ENCODE measurements at regions not wholly inside any gene's neighbourhood (a gene's known extent, or its start where the extent isn't known, plus 50 kb on each side); places are given as distances from the start of the nearest gene placed in this dataset.
"Not testable (repeated sequence)": the region's sequence is repeated elsewhere in the genome, so short reads cannot be mapped to it uniquely, and the experiment has no call there.

DNA sequence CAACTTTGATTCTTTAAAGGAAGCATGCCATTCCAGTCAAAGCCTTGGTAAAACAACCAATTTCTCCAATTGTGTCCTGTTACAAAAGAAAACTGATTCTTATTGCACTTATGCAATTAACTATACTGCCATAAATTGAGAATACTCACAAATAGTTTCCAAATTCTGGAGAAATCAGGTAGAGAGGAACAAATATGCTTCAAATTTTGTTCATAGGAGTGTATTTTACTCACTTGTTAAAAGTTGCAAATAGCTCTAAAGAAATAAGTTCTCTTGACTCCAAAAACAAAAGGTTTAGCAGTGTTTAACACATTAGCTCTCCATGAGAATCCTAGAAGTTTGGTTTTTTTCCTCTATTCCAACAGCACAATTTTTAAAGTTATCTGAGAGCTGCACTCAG, 176.1 kb upstream of the SMAD3 start:
- FAIRE-seq; H3K9ac ChIP-seq (ENCODE audit: insufficient read depth in 1 of 2, low read depth in 2 of 2, low read length in 2 of 2); in situ Hi-C loops (cut with MboI); H3K27ac ChIP-seq (ENCODE audit: extremely low read depth, low read depth, low read length); H3K9me3 ChIP-seq (replicated peaks; ENCODE audit: control insufficient read depth, insufficient read depth, low read depth, low read length); CTCF ChIA-PET (ENCODE audit: low intra/inter-chr PET ratio); H3K36me3 ChIP-seq (ENCODE audit: control insufficient read depth, insufficient read depth, low read length); H3K79me2 ChIP-seq (ENCODE audit: control insufficient read depth, insufficient read depth, low read length); intact Hi-C loops (cut with micrococcal nuclease); H3K9me1 ChIP-seq (ENCODE audit: control insufficient read depth, insufficient read depth, low read length); ATAC-seq; POLR2A ChIA-PET; H3K4me3 ChIP-seq; H4K20me1 ChIP-seq (replicated peaks; ENCODE audit: control insufficient read depth, insufficient read depth, low read length); BruUV-seq (replicated peaks); DNase-seq (ENCODE audit: extremely low read depth in 1 of 4, low spot score in 3 of 4); H3K4me2 ChIP-seq (ENCODE audit: insufficient read depth, low read length); H2AFZ ChIP-seq (ENCODE audit: low read depth, low read length): not testable (repeated sequence)
- Histone ChIP-seq H3K4me1 (replicated peaks in 1 of 2; ENCODE audit: control insufficient read depth in 2 of 2, insufficient read depth in 2 of 2, low read length in 2 of 2) (peaks cover 0 to 22% of the 10 kb centered on the region in 2 experiments; a peak in 3 of 5 replicates), H3K27me3 (ENCODE audit: control insufficient read depth in 2 of 2, insufficient read depth in 2 of 2, low read length in 2 of 2) (peaks cover 1 to 10% of the 10 kb centered on the region in 2 experiments; a peak in 2 of 5 replicates)
- TF ChIP-seq CBX3 (IDR thresholded peaks at IDR 0.05; ENCODE audit: borderline replicate concordance in 1 of 2, low read length in 2 of 2), result peak in 1 of 2 experiments; percentile 60; a peak in 1 of 3 replicates
- TF ChIP-seq, protein P1, sequence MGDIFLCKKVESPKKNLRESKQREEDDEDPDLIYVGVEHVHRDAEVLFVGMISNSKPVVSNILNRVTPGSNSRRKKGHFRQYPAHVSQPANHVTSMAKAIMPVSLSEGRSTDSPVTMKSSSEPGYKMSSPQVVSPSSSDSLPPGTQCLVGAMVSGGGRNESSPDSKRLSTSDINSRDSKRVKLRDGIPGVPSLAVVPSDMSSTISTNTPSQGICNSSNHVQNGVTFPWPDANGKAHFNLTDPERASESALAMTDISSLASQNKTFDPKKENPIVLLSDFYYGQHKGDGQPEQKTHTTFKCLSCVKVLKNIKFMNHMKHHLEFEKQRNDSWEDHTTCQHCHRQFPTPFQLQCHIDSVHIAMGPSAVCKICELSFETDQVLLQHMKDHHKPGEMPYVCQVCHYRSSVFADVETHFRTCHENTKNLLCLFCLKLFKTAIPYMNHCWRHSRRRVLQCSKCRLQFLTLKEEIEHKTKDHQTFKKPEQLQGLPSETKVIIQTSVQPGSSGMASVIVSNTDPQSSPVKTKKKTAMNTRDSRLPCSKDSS (IDR thresholded peaks at IDR 0.05; ENCODE audit: low read depth, partially characterized antibody), result peak; percentile 58
- 0 out of 4 replicates have a peak, but pooled peaks of 1 of the 2 experiments have one; percentile 14 for TF ChIP-seq TRIM24 (IDR thresholded peaks at IDR 0.05)
- TF ChIP-seq TRIM28 (IDR thresholded peaks at IDR 0.05), result peak; percentile 86; the same call in 1 of the 2 replicates

DNA sequence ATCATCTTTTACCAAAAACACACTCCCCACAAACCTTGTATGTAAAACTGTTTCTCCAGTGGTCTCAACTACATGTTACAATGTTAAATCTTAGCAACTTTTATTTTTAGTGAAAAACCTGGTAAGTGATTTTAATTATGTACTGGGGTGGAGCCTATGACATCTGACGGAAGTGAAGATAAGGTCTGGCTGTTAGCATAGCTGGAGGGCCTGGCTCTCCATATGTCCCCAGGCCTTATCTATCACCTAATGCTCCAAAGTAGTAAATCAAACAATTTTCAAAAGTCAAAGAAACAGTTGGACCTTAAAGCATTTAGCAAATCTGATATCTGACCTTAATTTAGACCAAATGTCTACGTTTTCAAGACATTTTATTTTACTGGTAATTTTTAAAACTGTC, 173.6 kb upstream of the SMAD3 start:
- in situ Hi-C loops (cut with MboI), result no loop called here
- H4K20me1 ChIP-seq (replicated peaks; ENCODE audit: control insufficient read depth, insufficient read depth, low read length), result no peaks in the 10 kb centered on the region
- BruUV-seq (replicated peaks), result no TSS peak
- TF ChIP-seq ARHGAP35 (IDR thresholded peaks at IDR 0.05; ENCODE audit: partially characterized antibody) (no peak), GATA2 (CRISPR knock-in tag; IDR thresholded peaks at IDR 0.05) (peak; percentile 74; the same call in 1 of the 2 replicates), POLR2A (conservative IDR thresholded peaks at IDR 0.05) (no peak), CBX5 (IDR thresholded peaks at IDR 0.05; ENCODE audit: borderline replicate concordance, low read depth) (no peak), ZNF444 (CRISPR knock-in tag; IDR thresholded peaks at IDR 0.05) (no peak)
- TF ChIP-seq, protein P2, sequence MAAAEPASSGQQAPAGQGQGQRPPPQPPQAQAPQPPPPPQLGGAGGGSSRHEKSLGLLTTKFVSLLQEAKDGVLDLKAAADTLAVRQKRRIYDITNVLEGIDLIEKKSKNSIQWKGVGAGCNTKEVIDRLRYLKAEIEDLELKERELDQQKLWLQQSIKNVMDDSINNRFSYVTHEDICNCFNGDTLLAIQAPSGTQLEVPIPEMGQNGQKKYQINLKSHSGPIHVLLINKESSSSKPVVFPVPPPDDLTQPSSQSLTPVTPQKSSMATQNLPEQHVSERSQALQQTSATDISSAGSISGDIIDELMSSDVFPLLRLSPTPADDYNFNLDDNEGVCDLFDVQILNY (CRISPR knock-in tag; IDR thresholded peaks at IDR 0.05), result no peak
- TF ChIP-seq, protein P3, sequence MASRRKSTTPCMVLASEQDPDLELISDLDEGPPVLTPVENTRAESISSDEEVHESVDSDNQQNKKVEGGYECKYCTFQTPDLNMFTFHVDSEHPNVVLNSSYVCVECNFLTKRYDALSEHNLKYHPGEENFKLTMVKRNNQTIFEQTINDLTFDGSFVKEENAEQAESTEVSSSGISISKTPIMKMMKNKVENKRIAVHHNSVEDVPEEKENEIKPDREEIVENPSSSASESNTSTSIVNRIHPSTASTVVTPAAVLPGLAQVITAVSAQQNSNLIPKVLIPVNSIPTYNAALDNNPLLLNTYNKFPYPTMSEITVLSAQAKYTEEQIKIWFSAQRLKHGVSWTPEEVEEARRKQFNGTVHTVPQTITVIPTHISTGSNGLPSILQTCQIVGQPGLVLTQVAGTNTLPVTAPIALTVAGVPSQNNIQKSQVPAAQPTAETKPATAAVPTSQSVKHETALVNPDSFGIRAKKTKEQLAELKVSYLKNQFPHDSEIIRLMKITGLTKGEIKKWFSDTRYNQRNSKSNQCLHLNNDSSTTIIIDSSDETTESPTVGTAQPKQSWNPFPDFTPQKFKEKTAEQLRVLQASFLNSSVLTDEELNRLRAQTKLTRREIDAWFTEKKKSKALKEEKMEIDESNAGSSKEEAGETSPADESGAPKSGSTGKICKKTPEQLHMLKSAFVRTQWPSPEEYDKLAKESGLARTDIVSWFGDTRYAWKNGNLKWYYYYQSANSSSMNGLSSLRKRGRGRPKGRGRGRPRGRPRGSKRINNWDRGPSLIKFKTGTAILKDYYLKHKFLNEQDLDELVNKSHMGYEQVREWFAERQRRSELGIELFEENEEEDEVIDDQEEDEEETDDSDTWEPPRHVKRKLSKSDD (conservative IDR thresholded peaks at IDR 0.05; ENCODE audit: low read length), result no peak

More for the DNA sequence above, 173.6 kb upstream of the SMAD3 start:
- ATAC-seq (peak; percentile 83), FAIRE-seq (peak; percentile 54), DNase-seq (ENCODE audit: extremely low read depth in 1 of 4, low spot score in 3 of 4) (peak in 2 of 4 experiments; percentile 60 to 77)
- no peak overlapping the region for H3K9ac ChIP-seq (ENCODE audit: insufficient read depth in 1 of 2, low read depth in 2 of 2, low read length in 2 of 2)
- H3K4me3 ChIP-seq, result no peak overlapping the region
- POLR2A ChIA-PET, result interaction anchor here (0.7 kb wide), 1 partner anchor 20 kb away, joined by 3 read pairs; no protein-coding TSS in a partner anchor
- H3K9me1 ChIP-seq (ENCODE audit: control insufficient read depth, insufficient read depth, low read length), result no peaks in the 10 kb centered on the region
- H2AFZ ChIP-seq (ENCODE audit: low read depth, low read length), result no peak overlapping the region
- no peaks in the 10 kb centered on the region for H3K36me3 ChIP-seq (ENCODE audit: control insufficient read depth, insufficient read depth, low read length)
- no peaks in the 10 kb centered on the region for H3K9me3 ChIP-seq (replicated peaks; ENCODE audit: control insufficient read depth, insufficient read depth, low read depth, low read length)
- 0% methylated on average over 2 of the region's 2 CpGs for WGBS (ENCODE audit: insufficient coverage, low coverage, missing lambda C conversion rate)
- H3K27me3 ChIP-seq (ENCODE audit: control insufficient read depth in 2 of 2, insufficient read depth in 2 of 2, low read length in 2 of 2), result no peaks in the 10 kb centered on the region
- CTCF ChIA-PET (ENCODE audit: low intra/inter-chr PET ratio), result interaction anchor here (0.6 kb wide), 1 partner anchor 351 kb away, joined by 5 read pairs; no protein-coding TSS in a partner anchor
- intact Hi-C loops (cut with micrococcal nuclease), result no loop called here
- no peak overlapping the region for H3K4me2 ChIP-seq (ENCODE audit: insufficient read depth, low read length)
- H3K27ac ChIP-seq (ENCODE audit: extremely low read depth, low read depth, low read length), result peak overlapping the region; percentile 36; the same call in 1 of the 3 replicates
- peaks cover 8 to 47% of the 10 kb centered on the region in 2 experiments; a peak in 4 of 5 replicates for H3K4me1 ChIP-seq (replicated peaks in 1 of 2; ENCODE audit: control insufficient read depth in 2 of 2, insufficient read depth in 2 of 2, low read length in 2 of 2)
- H3K79me2 ChIP-seq (ENCODE audit: control insufficient read depth, insufficient read depth, low read length), result no peaks in the 10 kb centered on the region
